Gastrocnemius medialis (tissue), 4 donors: ENCODE measurements at regions not wholly inside any gene's neighbourhood (a gene's known extent, or its start where the extent isn't known, plus 50 kb on each side); places are given as distances from the start of the nearest gene placed in this dataset.

ENCODE experiments used
- ATAC-seq, 2 donors: fragments of 150-250 bp; one replicate each; pipeline ENCODE4 v1.9.1; 2016
- DNase-seq, 2 donors: peaks; one replicate each; pipeline ENCODE4 v3.0.0-alpha.2; 2019
- H3K27ac ChIP-seq, 4 donors: fragments of 200-600 bp; sonication (generic); 1 replicate in 1 of 4; 2 replicates in 3 of 4; pipeline ENCODE4 v1.5.1; 2016 to 2018; ENCODE audit warnings: mild to moderate bottlenecking in 2 of 4, moderate library complexity in 1 of 4
- H3K27me3 ChIP-seq, 3 donors: fragments of 200-600 bp; sonication (generic) in 2 of 3; 1 replicate in 1 of 3; 2 replicates in 2 of 3; pipeline versions ENCODE4 v1.5.1 to v1.6.0; 2016 to 2019; ENCODE audit warnings: mild to moderate bottlenecking in 1 of 3, moderate library complexity in 1 of 3
- H3K36me3 ChIP-seq, 2 donors: fragments of 200-600 bp; sonication (generic) in 1 of 2; one replicate each; pipeline ENCODE4 v1.5.1; 2017 to 2018
- H3K4me1 ChIP-seq, 2 donors: fragments of 200-600 bp; sonication (generic) in 1 of 2; one replicate each; pipeline ENCODE4 v1.5.1; 2016 to 2017; ENCODE audit warnings: mild to moderate bottlenecking in 2 of 2
- H3K4me3 ChIP-seq, 4 donors: fragments of 200-600 bp; sonication (generic) in 3 of 4; 1 replicate in 1 of 4; 2 replicates in 3 of 4; pipeline ENCODE4 v1.5.1; 2016 to 2019; ENCODE audit warnings: mild to moderate bottlenecking in 2 of 4
- H3K9me3 ChIP-seq, 3 donors: fragments of 200-600 bp; sonication (generic) in 2 of 3; 1 replicate in 1 of 3; 2 replicates in 2 of 3; pipeline ENCODE4 v1.5.1; 2016 to 2019
- POLR2A ChIP-seq, 2 donors: fragments of 450-650 bp; IDR thresholded peaks; one replicate each; pipeline ENCODE4 v1.6.1; 2017; ENCODE audit warnings: antibody characterized with exemption in 2 of 2, mild to moderate bottlenecking in 2 of 2, moderate library complexity in 2 of 2
- in situ Hi-C, 4 donors: fragments of 200-750 bp; cut with MboI; loops; one replicate each; pipeline versions ENCODE4 v1.15.0 to v1.8.0; 2017; ENCODE audit warnings: low sequenced_read_pairs in 4 of 4
- intact Hi-C: fragments of 100-400 bp; cut with DNase I; formaldehyde crosslinking; loops from one replicate; pipeline ENCODE4 v1.15.1; 2023; ENCODE audit warnings: low total_unique reads
- TF ChIP-seq, protein P1 (sequence below), 5 experiments: fragments of 450-650 bp in 3 of 5; fragments of 200-600 bp in 2 of 5; sonication (generic) in 2 of 5; IDR thresholded peaks in 4 of 5; conservative IDR thresholded peaks in 1 of 5; 1 replicate in 4 of 5; 2 replicates in 1 of 5; pipeline ENCODE4 v1.5.1; 2016 to 2019; ENCODE audit warnings: antibody characterized with exemption in 5 of 5, mild to moderate bottlenecking in 3 of 5, moderate library complexity in 3 of 5

DNA sequence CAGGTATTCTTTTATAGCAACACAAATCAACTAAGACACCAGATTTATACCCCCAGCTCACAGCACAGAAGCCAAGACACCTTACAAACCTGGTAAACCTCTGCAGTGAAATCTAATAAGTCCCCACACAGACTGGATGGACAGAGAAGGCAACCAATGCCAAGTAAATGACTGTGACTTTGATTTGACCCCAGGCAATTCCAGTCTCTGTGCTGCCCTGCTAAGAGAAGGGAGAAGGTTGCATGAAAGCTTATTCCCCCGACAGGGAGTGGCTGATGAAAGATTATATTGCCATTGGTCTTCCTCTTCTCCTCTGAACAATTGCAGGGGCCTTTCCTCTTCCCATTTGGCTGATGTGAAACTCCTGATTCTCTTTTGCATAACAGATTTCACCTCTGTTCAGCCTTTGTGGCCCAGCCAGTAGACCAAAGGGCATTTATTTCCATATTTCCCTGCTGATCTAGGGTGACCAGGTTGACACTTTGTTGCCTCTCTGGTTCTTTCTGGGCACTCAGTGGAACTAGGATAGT, 107.6 kb downstream of the ADRB2 start:
- peak overlapping the region in 2 of 4 donors; percentile 2 to 10 for H3K27ac ChIP-seq
- in situ Hi-C loops = no loop called here
- H3K4me1 ChIP-seq = peaks cover 23 to 52% of the 10 kb centered on the region in 2 donors
- no peak overlapping the region for H3K4me3 ChIP-seq
- DNase-seq = no peak
- ATAC-seq = no peak
- TF ChIP-seq, protein P1, sequence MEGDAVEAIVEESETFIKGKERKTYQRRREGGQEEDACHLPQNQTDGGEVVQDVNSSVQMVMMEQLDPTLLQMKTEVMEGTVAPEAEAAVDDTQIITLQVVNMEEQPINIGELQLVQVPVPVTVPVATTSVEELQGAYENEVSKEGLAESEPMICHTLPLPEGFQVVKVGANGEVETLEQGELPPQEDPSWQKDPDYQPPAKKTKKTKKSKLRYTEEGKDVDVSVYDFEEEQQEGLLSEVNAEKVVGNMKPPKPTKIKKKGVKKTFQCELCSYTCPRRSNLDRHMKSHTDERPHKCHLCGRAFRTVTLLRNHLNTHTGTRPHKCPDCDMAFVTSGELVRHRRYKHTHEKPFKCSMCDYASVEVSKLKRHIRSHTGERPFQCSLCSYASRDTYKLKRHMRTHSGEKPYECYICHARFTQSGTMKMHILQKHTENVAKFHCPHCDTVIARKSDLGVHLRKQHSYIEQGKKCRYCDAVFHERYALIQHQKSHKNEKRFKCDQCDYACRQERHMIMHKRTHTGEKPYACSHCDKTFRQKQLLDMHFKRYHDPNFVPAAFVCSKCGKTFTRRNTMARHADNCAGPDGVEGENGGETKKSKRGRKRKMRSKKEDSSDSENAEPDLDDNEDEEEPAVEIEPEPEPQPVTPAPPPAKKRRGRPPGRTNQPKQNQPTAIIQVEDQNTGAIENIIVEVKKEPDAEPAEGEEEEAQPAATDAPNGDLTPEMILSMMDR (IDR thresholded peaks at IDR 0.05 in 4 of 5, conservative IDR thresholded peaks at IDR 0.05 in 1 of 5) = no peak
- no peak for TF ChIP-seq POLR2A (IDR thresholded peaks at IDR 0.05)
- intact Hi-C loops = no loop called here
- no peaks in the 10 kb centered on the region for H3K9me3 ChIP-seq
- no peaks in the 10 kb centered on the region for H3K27me3 ChIP-seq
- H3K36me3 ChIP-seq = no peaks in the 10 kb centered on the region

DNA sequence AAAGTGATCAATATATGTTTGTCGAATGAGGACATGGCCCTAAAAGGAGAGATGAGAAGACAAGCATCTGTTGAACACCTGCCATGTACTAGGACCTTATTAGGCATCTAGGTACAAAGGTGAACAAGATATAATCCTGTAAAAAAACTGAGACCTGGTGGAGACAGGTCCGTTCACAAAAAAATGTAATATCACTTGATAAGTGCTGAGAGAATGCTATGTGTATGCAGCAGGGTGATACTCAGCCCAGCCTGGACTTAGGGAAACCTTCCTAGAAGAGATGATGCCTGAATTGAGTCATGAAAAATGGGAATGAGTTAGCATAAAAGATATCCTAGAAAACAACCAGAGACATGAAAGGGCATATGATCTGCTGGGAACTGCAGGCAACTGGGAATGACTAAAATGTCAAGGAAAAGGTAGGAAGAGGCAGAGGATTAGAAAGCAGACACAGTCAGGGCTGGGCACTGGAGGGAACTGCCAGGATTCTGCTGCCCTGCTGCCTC, 108.5 kb downstream of the ADRB2 start:
- H3K27me3 ChIP-seq = no peaks in the 10 kb centered on the region
- H3K4me3 ChIP-seq = no peak overlapping the region
- H3K4me1 ChIP-seq = peaks cover 23 to 52% of the 10 kb centered on the region in 2 donors
- no peak for TF ChIP-seq POLR2A (IDR thresholded peaks at IDR 0.05)
- TF ChIP-seq, protein P1 (IDR thresholded peaks at IDR 0.05 in 4 of 5, conservative IDR thresholded peaks at IDR 0.05 in 1 of 5) = no peak
- ATAC-seq (no peak), DNase-seq (no peak)
- intact Hi-C loops = no loop called here
- in situ Hi-C loops = no loop called here
- no peaks in the 10 kb centered on the region for H3K36me3 ChIP-seq
- no peaks in the 10 kb centered on the region for H3K9me3 ChIP-seq
- no peak overlapping the region for H3K27ac ChIP-seq

DNA sequence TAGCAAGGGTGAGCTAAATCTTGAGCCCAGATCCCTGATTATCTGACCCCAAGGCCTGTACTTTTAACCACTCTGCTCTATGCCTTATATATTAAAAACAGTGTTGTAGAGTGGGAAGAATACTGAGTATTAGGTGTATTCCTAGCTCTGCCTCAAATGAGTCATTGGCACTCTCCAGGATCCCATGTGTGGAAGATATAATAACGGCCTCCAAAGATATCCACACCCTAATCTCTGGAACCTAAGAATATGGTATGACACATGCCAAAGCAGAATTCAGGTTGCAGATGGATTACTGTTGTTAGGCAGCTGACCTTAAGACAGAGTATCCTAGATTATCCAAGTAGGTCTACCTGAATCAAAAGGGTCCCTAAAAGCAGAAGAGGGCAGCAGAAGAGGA, 110.8 kb downstream of the ADRB2 start:
- no peak for TF ChIP-seq POLR2A (IDR thresholded peaks at IDR 0.05)
- TF ChIP-seq, protein P1 (IDR thresholded peaks at IDR 0.05 in 4 of 5, conservative IDR thresholded peaks at IDR 0.05 in 1 of 5) = no peak
- intact Hi-C loops = no loop called here
- Histone ChIP-seq H3K4me3 (no peak overlapping the region), H3K27me3 (no peaks in the 10 kb centered on the region), H3K27ac (peak overlapping the region; percentile 24 to 76 (median 62)), H3K9me3 (no peaks in the 10 kb centered on the region), H3K36me3 (no peaks in the 10 kb centered on the region), H3K4me1 (peaks cover 23 to 59% of the 10 kb centered on the region in 2 donors)
- in situ Hi-C loops = no loop called here
- ATAC-seq = peak; percentile 90 to 98
- DNase-seq = peak in 1 of 2 donors; percentile 27

DNA sequence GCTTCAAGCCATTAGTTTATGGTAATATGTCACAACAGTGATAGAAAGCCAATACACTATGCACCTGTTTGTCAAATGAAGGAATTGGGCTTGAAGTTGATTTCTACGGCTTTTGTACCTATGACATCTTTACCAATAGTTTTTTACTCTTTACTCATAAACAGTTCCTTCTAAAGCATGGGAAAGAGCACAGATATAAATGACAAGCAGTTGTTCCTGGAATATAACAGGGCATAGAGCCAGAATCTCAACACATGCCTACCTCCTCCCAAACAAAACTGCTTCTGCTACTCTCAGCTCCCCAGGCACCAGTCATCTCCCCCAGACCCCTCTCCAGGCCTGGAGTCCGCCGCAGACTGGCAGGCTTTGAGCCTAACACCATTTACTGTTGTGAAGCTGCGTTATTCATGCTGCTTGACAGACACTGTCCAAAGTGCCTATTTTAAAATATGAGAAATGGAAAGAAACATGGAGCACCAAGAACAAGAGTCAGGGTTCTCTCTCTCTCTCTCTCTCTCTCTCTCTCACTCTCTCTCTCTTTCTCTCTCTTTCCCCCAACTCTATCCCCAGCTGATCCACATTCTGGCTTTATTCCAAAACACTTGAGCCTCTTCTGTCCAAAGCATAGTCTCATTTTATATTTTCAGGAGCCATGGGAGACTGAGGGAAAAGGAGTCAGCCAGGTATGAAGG, 111.6 kb downstream of the ADRB2 start:
- TF ChIP-seq POLR2A (IDR thresholded peaks at IDR 0.05) = no peak
- TF ChIP-seq, protein P1 (IDR thresholded peaks at IDR 0.05 in 4 of 5, conservative IDR thresholded peaks at IDR 0.05 in 1 of 5) = no peak
- DNase-seq (no peak), ATAC-seq (no peak)
- Histone ChIP-seq H3K27ac (peak overlapping the region in 3 of 4 donors; percentile 52 to 76 (median 66)), H3K9me3 (no peaks in the 10 kb centered on the region), H3K4me1 (peaks cover 23 to 51% of the 10 kb centered on the region in 2 donors), H3K27me3 (no peaks in the 10 kb centered on the region), H3K4me3 (no peak overlapping the region), H3K36me3 (no peaks in the 10 kb centered on the region)
- intact Hi-C loops = no loop called here
- in situ Hi-C loops = no loop called here
